HEK293 (cell line): ENCODE measurements at regions not wholly inside any gene's neighbourhood (a gene's known extent, or its start where the extent isn't known, plus 50 kb on each side); places are given as distances from the start of the nearest gene placed in this dataset.

Source experiments
- KLF9 ChIP-seq: fragments of 450-650 bp; formaldehyde crosslinking; IDR thresholded peaks from 2 replicates; pipeline ENCODE4 v1.5.1; 2016; ENCODE audit warnings: missing biosample characterization, missing genetic modification characterization, low read depth
- YY1 ChIP-seq: fragments of 450-650 bp; formaldehyde crosslinking; IDR thresholded peaks from 2 replicates; pipeline ENCODE4 v1.5.1; 2018; ENCODE audit warnings: missing biosample characterization, missing genetic modification characterization
- ZNF221 ChIP-seq: fragments of 450-650 bp; formaldehyde crosslinking; IDR thresholded peaks from 2 replicates; pipeline ENCODE4 v1.5.1; 2017; ENCODE audit warnings: missing biosample characterization, missing genetic modification characterization, borderline replicate concordance
- TF ChIP-seq, protein P1 (sequence below): fragments of 450-650 bp; formaldehyde crosslinking; IDR thresholded peaks from 2 replicates; pipeline ENCODE4 v1.5.1; 2016; ENCODE audit warnings: missing biosample characterization, missing genetic modification characterization
- TF ChIP-seq, protein P2 (sequence below): fragments of 450-650 bp; formaldehyde crosslinking; IDR thresholded peaks from 2 replicates; pipeline ENCODE4 v1.5.1; 2016; ENCODE audit warnings: missing biosample characterization, missing genetic modification characterization
- TF ChIP-seq, protein P3 (sequence below): fragments of 450-650 bp; formaldehyde crosslinking; IDR thresholded peaks from 2 replicates; pipeline ENCODE4 v1.5.1; 2016; ENCODE audit warnings: missing biosample characterization, missing genetic modification characterization

DNA sequence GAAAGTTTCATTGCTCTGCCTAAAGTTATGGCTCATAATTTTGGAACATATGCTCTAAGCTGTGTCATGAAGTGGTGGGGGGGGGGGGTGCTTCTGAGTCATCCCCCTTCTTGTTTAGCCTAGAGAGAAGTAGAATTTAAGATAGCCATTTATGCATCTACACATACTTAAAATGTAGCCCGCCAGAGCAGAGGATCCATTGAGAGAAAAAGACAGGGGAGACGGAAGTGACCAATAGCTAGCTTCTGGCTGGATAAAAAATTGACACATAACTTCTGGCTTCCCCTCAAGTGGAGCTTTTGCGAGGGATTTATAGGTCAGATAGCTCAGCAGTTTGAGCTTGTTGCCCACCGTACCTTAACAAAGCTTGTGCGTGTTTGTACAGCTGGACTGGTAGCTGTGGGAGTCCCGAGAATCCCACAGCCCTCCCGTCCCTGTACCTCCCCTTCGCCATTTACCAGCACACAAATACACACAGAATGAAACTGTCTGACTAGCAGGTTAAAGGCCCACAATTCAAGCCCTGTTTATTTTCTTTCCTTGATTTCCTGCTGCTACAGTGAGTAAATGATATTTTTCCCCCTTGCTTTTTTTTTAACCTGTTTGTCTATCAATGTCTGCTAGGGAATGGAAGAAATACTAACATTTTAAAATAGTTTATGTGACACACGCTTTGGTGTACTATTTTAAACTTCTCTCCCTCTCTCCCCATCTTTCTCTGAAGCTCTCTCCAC lies 232.6 kb upstream of the FERD3L start:
- TF ChIP-seq ZNF221 (tag by site-specific recombination) (no peak), YY1 (tag by site-specific recombination) (no peak), KLF9 (no peak)
- TF ChIP-seq, protein P1, sequence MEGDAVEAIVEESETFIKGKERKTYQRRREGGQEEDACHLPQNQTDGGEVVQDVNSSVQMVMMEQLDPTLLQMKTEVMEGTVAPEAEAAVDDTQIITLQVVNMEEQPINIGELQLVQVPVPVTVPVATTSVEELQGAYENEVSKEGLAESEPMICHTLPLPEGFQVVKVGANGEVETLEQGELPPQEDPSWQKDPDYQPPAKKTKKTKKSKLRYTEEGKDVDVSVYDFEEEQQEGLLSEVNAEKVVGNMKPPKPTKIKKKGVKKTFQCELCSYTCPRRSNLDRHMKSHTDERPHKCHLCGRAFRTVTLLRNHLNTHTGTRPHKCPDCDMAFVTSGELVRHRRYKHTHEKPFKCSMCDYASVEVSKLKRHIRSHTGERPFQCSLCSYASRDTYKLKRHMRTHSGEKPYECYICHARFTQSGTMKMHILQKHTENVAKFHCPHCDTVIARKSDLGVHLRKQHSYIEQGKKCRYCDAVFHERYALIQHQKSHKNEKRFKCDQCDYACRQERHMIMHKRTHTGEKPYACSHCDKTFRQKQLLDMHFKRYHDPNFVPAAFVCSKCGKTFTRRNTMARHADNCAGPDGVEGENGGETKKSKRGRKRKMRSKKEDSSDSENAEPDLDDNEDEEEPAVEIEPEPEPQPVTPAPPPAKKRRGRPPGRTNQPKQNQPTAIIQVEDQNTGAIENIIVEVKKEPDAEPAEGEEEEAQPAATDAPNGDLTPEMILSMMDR = no peak
- TF ChIP-seq, protein P2, sequence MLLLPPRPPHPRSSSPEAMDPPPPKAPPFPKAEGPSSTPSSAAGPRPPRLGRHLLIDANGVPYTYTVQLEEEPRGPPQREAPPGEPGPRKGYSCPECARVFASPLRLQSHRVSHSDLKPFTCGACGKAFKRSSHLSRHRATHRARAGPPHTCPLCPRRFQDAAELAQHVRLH (tag by site-specific recombination) = no peak
- TF ChIP-seq, protein P3, sequence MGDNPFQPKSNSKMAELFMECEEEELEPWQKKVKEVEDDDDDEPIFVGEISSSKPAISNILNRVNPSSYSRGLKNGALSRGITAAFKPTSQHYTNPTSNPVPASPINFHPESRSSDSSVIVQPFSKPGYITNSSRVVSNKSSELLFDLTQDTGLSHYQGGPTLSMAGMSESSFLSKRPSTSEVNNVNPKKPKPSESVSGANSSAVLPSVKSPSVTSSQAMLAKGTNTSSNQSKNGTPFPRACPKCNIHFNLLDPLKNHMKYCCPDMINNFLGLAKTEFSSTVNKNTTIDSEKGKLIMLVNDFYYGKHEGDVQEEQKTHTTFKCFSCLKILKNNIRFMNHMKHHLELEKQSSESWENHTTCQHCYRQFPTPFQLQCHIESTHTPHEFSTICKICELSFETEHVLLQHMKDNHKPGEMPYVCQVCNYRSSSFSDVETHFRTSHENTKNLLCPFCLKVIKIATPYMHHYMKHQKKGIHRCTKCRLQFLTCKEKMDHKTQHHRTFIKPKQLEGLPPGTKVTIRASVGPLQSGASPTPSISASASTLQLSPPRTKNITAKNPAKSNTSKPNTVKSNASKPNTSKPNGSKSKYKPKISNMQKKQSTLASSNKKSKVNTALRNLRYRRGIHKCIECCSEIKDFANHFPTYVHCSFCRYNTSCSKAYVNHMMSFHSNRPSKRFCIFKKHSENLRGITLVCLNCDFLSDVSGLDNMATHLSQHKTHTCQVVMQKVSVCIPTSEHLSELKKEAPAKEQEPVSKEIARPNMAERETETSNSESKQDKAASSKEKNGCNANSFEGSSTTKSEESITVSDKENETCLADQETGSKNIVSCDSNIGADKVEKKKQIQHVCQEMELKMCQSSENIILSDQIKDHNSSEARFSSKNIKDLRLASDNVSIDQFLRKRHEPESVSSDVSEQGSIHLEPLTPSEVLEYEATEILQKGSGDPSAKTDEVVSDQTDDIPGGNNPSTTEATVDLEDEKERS (tag by site-specific recombination) = no peak
